ENCODE measurements at regions not wholly inside any gene's neighbourhood (a gene's known extent, or its start where the extent isn't known, plus 50 kb on each side); places are given as distances from the start of the nearest gene placed in this dataset.

GRCh38 chr13:85709721-85710120 lies 89.5 kb downstream of the SLITRK6 start:
- TF ChIP-seq CTCF (IDR thresholded peaks at IDR 0.05 in 2 of 3, conservative IDR thresholded peaks at IDR 0.05 in 1 of 3; ENCODE audit: control insufficient read depth in 2 of 3, extremely low read depth in 1 of 3, insufficient read depth in 1 of 3, low read depth in 3 of 3, low read length in 3 of 3), result no peak
- no peak for TF ChIP-seq BMI1 (IDR thresholded peaks at IDR 0.05; ENCODE audit: borderline replicate concordance)
- no peak for TF ChIP-seq POLR2AphosphoS2 (IDR thresholded peaks at IDR 0.05; ENCODE audit: low read depth, low read length)
- TF ChIP-seq SIN3A (IDR thresholded peaks at IDR 0.05; ENCODE audit: low read depth, low read length), result no peak
- TF ChIP-seq KAT2A (conservative IDR thresholded peaks at IDR 0.05; ENCODE audit: control insufficient read depth, low read depth, low read length), result no peak
- no peak for TF ChIP-seq ZNF384 (IDR thresholded peaks at IDR 0.05; ENCODE audit: borderline replicate concordance, low read depth, low read length)
- TF ChIP-seq ELK1 (IDR thresholded peaks at IDR 0.05; ENCODE audit: low read depth, low read length), result no peak
